SK-N-SH treated with all-trans-retinoic acid at 6 μM for 48 hours (cell line): ENCODE measurements at regions not wholly inside any gene's neighbourhood (a gene's known extent, or its start where the extent isn't known, plus 50 kb on each side); places are given as distances from the start of the nearest gene placed in this dataset.

Experiments
- ATAC-seq: fragments of 200-7000 bp; cut with Tn5 transposase; 3 replicates; pipeline ENCODE4 v1.9.1; 2020; ENCODE audit warnings: mild to moderate bottlenecking, moderate library complexity
- BACH2 ChIP-seq: fragments of 250-450 bp; sonication (Bioruptor Pico); IDR thresholded peaks from 2 replicates; pipeline ENCODE4 v1.9.0; 2021; ENCODE audit warnings: mild to moderate bottlenecking, borderline replicate concordance
- CSDC2 ChIP-seq: fragments of 250-450 bp; sonication (Bioruptor Pico); IDR thresholded peaks from 2 replicates; pipeline ENCODE4 v1.5.0; 2020; ENCODE audit warnings: mild to moderate bottlenecking, moderate library complexity
- ESRRG ChIP-seq: fragments of 250-450 bp; sonication (Bioruptor Pico); IDR thresholded peaks from 2 replicates; pipeline ENCODE4 v1.6.1; 2021; ENCODE audit warnings: mild to moderate bottlenecking
- GLIS3 ChIP-seq: fragments of 250-450 bp; sonication (Bioruptor Pico); IDR thresholded peaks from 2 replicates; pipeline ENCODE4 v1.5.0; 2020; ENCODE audit warnings: mild to moderate bottlenecking, moderate library complexity
- ISL1 ChIP-seq: fragments of 250-450 bp; sonication (Bioruptor Pico); IDR thresholded peaks from 2 replicates; pipeline ENCODE4 v2.1.2; 2022; ENCODE audit warnings: mild to moderate bottlenecking, moderate library complexity
- PPARA ChIP-seq: fragments of 250-450 bp; sonication (Bioruptor Pico); IDR thresholded peaks from 2 replicates; pipeline ENCODE4 v1.5.0; 2020; ENCODE audit warnings: mild to moderate bottlenecking, borderline replicate concordance
- RARB ChIP-seq: fragments of 250-450 bp; sonication (Bioruptor Pico); IDR thresholded peaks from 2 replicates; pipeline ENCODE4 v1.8.0; 2021; ENCODE audit warnings: mild to moderate bottlenecking, moderate library complexity
- SNAI2 ChIP-seq: fragments of 250-450 bp; sonication (Bioruptor Pico); IDR thresholded peaks from 2 replicates; pipeline ENCODE4 v1.5.0; 2020; ENCODE audit warnings: mild to moderate bottlenecking, moderate library complexity
- TOX ChIP-seq: fragments of 250-450 bp; sonication (Bioruptor Pico); IDR thresholded peaks from 2 replicates; pipeline ENCODE4 v1.8.0; 2021; ENCODE audit warnings: mild to moderate bottlenecking, moderate library complexity, borderline replicate concordance
- ZFP3 ChIP-seq: fragments of 250-450 bp; sonication (Bioruptor Pico); IDR thresholded peaks from 2 replicates; pipeline ENCODE4 v1.5.0; 2020; ENCODE audit warnings: mild to moderate bottlenecking, moderate library complexity
- ZFP30 ChIP-seq: fragments of 450-650 bp; formaldehyde crosslinking; IDR thresholded peaks from 2 replicates; pipeline ENCODE4 v1.5.0; 2022; ENCODE audit warnings: mild to moderate bottlenecking, moderate library complexity
- ZNF565 ChIP-seq: fragments of 450-650 bp; formaldehyde crosslinking; conservative IDR thresholded peaks from 2 replicates; pipeline ENCODE4 v1.5.0; 2020; ENCODE audit warnings: low read depth, mild to moderate bottlenecking, moderate library complexity
- ZNF70 ChIP-seq: fragments of 450-650 bp; formaldehyde crosslinking; IDR thresholded peaks from 2 replicates; pipeline ENCODE4 v1.5.0; 2020; ENCODE audit warnings: mild to moderate bottlenecking, moderate library complexity
- ZNF8 ChIP-seq: fragments of 450-650 bp; formaldehyde crosslinking; IDR thresholded peaks from 2 replicates; pipeline ENCODE4 v1.5.0; 2020; ENCODE audit warnings: mild to moderate bottlenecking, moderate library complexity
- TF ChIP-seq, protein P1 (sequence below): fragments of 250-450 bp; sonication (Bioruptor Pico); IDR thresholded peaks from 2 replicates; pipeline ENCODE4 v1.8.0; 2021; ENCODE audit warnings: low read depth, mild to moderate bottlenecking, moderate library complexity, borderline replicate concordance
- TF ChIP-seq, protein P2 (sequence below): fragments of 250-450 bp; sonication (Bioruptor Pico); IDR thresholded peaks from 2 replicates; pipeline ENCODE4 v1.5.0; 2020; ENCODE audit warnings: mild to moderate bottlenecking, moderate library complexity

DNA sequence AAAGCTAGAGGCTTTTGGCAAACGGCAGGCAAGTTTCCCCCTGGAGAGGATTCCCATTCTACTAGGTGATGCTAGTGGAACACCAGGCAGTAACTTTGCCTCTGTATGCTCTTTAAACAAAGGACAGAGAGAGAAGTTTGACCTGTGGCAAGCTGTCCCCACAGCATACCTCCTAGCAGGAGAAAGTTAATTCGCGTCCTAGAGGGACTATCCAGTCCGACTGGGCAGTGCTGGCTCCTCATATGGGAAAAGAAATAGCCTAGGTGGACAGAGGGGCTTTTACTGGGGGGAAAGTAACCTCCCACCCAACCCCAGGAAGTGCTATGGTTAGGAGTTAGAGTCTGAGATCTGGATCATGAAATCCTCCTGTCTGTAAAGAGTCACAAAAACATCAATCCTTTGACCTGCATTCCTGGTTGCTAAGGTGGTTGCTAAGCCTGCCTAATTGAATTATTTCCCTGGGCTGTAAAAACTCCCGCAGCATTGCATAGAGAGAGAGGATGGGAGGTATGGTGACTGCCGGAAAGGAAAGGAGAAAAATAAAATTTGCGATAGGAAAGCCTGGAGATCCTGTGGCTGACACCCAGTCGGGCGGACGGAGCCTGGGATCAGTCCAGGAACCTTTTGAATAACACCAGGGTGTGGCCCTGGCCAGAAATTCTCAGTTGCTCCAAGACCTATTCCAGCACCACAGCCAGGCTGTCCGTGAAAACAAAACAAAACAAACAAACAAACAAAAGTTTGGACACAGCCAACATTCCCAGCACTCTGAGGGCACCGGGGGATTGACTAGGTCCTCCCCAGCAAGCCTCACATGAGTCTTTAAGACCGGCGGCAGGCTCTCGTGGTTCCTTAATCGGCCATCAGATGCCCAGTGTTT lies 67.7 kb upstream of the ATP11B start:
- TF ChIP-seq ZNF8 (CRISPR knock-in tag): no peak
- TF ChIP-seq, protein P1, sequence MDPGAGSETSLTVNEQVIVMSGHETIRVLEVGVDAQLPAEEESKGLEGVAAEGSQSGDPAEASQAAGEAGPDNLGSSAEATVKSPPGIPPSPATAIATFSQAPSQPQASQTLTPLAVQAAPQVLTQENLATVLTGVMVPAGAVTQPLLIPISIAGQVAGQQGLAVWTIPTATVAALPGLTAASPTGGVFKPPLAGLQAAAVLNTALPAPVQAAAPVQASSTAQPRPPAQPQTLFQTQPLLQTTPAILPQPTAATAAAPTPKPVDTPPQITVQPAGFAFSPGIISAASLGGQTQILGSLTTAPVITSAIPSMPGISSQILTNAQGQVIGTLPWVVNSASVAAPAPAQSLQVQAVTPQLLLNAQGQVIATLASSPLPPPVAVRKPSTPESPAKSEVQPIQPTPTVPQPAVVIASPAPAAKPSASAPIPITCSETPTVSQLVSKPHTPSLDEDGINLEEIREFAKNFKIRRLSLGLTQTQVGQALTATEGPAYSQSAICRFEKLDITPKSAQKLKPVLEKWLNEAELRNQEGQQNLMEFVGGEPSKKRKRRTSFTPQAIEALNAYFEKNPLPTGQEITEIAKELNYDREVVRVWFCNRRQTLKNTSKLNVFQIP (CRISPR knock-in tag): 0 out of 2 replicates have a peak, but pooled peaks have one; percentile 47
- TF ChIP-seq, protein P2, sequence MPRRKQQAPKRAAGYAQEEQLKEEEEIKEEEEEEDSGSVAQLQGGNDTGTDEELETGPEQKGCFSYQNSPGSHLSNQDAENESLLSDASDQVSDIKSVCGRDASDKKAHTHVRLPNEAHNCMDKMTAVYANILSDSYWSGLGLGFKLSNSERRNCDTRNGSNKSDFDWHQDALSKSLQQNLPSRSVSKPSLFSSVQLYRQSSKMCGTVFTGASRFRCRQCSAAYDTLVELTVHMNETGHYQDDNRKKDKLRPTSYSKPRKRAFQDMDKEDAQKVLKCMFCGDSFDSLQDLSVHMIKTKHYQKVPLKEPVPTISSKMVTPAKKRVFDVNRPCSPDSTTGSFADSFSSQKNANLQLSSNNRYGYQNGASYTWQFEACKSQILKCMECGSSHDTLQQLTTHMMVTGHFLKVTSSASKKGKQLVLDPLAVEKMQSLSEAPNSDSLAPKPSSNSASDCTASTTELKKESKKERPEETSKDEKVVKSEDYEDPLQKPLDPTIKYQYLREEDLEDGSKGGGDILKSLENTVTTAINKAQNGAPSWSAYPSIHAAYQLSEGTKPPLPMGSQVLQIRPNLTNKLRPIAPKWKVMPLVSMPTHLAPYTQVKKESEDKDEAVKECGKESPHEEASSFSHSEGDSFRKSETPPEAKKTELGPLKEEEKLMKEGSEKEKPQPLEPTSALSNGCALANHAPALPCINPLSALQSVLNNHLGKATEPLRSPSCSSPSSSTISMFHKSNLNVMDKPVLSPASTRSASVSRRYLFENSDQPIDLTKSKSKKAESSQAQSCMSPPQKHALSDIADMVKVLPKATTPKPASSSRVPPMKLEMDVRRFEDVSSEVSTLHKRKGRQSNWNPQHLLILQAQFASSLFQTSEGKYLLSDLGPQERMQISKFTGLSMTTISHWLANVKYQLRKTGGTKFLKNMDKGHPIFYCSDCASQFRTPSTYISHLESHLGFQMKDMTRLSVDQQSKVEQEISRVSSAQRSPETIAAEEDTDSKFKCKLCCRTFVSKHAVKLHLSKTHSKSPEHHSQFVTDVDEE: peak; percentile 36; the same call in 1 of the 2 replicates
- ATAC-seq: peak; percentile 95

DNA sequence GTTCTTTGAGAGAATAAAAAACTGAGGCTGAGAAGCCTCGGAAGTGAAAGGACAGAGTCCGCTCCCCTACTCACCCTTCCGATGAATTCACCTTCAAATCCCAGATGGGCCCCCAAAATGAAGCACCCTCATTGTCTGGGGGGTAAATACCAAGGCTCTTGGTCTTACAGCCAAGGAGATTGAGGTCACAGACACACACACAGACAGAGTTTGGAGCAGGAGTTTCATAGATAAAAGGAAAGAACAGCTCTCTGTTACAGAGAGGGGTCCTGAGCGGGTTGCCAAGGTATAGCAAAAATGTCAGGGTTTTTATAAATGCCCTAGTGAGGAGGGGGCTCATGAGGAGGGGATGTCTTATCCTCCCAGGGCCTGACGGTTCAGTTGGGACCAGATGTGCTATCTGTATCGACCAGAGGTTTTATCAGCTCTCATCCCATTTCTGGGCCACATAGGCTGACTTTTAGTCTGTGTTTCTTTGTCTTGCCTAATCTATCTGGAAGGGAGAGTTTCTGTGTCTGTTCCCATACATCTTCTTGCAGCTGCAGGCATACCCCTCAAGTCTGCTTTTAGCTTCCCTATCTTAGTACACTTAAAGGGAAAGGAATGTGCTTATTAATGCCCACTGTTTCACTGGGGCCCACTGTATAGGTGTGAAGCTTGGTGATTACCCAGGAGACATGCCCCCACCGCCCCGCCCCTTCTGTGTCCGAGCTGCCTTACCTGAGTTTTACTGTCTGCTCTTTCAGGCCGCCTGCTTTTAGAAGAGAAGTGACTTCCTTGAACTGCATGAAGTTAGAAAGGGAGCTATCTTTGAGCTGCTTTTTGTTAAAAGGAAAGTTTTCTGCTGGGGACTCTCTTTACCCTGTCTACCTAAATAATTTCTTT lies 66.8 kb upstream of the ATP11B start:
- peak; percentile 34 for ATAC-seq
- TF ChIP-seq TOX (CRISPR knock-in tag): no peak
- TF ChIP-seq ZNF565 (CRISPR knock-in tag): no peak
- TF ChIP-seq BACH2 (CRISPR knock-in tag): no peak
- TF ChIP-seq, protein P1 (CRISPR knock-in tag): no peak
- no peak for TF ChIP-seq ZNF70
- no peak for TF ChIP-seq ZFP30 (CRISPR knock-in tag)
- TF ChIP-seq RARB (CRISPR knock-in tag): no peak
- TF ChIP-seq ZFP3 (CRISPR knock-in tag): no peak
- TF ChIP-seq GLIS3: no peak
- TF ChIP-seq ESRRG (CRISPR knock-in tag): no peak
- TF ChIP-seq, protein P2: no peak
- TF ChIP-seq SNAI2 (CRISPR knock-in tag): no peak
- TF ChIP-seq PPARA (CRISPR knock-in tag): no peak

DNA sequence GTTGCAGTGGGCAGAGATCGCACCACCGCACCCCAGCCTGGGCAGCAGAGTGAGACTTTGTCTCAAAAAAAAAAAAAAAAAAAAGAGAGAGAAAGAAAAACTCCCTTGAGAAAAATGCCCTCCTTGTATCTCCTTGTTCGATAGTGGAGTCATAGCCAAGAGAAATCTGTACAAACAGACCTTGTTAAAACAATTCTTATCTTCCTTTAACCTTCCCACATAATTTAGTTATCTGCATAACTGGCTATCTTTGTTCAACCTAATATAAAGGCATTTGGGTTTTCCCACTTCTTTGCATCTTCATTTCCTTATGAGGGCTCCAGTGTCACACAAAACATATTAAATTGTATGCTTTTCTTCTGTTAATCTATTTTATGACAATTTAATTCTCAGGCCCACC lies 65.1 kb upstream of the ATP11B start:
- ATAC-seq: no peak
- TF ChIP-seq PPARA (CRISPR knock-in tag) (no peak), ZNF70 (no peak), SNAI2 (CRISPR knock-in tag) (no peak), ZNF565 (CRISPR knock-in tag) (no peak), CSDC2 (no peak), RARB (CRISPR knock-in tag) (no peak), ZFP30 (CRISPR knock-in tag) (no peak), ISL1 (CRISPR knock-in tag) (peak; percentile 50)
- TF ChIP-seq, protein P2: no peak
